ENCODE measurements at regions not wholly inside any gene's neighbourhood (a gene's known extent, or its start where the extent isn't known, plus 50 kb on each side); places are given as distances from the start of the nearest gene placed in this dataset.
"Not testable (repeated sequence)": the region's sequence is repeated elsewhere in the genome, so short reads cannot be mapped to it uniquely, and the experiment has no call there.

DNA sequence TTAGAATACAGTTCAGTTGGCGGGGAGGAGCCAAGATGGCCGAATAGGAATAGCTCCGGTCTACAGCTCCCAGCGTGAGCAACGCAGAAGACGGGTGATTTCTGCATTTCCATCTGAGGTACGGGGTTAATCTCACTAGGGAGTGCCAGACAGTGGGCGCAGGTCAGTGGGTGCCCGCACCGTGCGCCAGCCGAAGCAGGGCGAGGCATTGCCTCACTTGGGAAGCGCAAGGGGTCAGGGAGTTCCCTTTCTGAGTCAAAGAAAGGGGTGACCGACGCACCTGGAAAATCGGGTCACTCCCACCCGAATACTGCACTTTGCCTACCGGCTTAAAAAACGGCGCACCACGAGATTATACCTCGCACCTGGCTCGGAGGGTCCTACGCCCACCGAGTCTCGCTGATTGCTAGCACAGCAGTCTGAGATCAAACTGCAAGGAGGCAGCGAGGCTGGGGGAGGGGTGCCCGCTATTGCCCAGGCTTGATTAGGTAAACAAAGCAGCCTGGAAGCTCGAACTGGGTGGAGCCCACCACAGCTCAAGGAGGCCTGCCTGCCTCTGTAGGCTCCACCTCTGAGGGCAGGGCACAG, 631.5 kb upstream of the NECTIN3 start:
- TF ChIP-seq, protein P1, sequence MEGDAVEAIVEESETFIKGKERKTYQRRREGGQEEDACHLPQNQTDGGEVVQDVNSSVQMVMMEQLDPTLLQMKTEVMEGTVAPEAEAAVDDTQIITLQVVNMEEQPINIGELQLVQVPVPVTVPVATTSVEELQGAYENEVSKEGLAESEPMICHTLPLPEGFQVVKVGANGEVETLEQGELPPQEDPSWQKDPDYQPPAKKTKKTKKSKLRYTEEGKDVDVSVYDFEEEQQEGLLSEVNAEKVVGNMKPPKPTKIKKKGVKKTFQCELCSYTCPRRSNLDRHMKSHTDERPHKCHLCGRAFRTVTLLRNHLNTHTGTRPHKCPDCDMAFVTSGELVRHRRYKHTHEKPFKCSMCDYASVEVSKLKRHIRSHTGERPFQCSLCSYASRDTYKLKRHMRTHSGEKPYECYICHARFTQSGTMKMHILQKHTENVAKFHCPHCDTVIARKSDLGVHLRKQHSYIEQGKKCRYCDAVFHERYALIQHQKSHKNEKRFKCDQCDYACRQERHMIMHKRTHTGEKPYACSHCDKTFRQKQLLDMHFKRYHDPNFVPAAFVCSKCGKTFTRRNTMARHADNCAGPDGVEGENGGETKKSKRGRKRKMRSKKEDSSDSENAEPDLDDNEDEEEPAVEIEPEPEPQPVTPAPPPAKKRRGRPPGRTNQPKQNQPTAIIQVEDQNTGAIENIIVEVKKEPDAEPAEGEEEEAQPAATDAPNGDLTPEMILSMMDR (conservative IDR thresholded peaks at IDR 0.05; ENCODE audit: low read length) = not testable (repeated sequence)
- TF ChIP-seq EZH2phosphoT487 (IDR thresholded peaks at IDR 0.05; ENCODE audit: borderline replicate concordance, low read depth, low read length) = not testable (repeated sequence)
